Esophagus squamous epithelium (tissue), 4 donors: ENCODE measurements at regions not wholly inside any gene's neighbourhood (a gene's known extent, or its start where the extent isn't known, plus 50 kb on each side); places are given as distances from the start of the nearest gene placed in this dataset.

Source experiments
- POLR2A ChIP-seq, 4 donors: fragments of 450-650 bp; IDR thresholded peaks; one replicate each; pipeline ENCODE4 v1.6.1; 2017; ENCODE audit warnings: antibody characterized with exemption in 4 of 4, mild to moderate bottlenecking in 4 of 4, moderate library complexity in 3 of 4
- TF ChIP-seq, protein P1 (sequence below), 6 experiments: fragments of 450-650 bp in 4 of 6; fragments of 200-600 bp in 2 of 6; sonication (generic) in 2 of 6; IDR thresholded peaks; one replicate each; pipeline ENCODE4 v1.5.1; 2016 to 2019; ENCODE audit warnings: antibody characterized with exemption in 6 of 6, mild to moderate bottlenecking in 4 of 6, moderate library complexity in 4 of 6

DNA sequence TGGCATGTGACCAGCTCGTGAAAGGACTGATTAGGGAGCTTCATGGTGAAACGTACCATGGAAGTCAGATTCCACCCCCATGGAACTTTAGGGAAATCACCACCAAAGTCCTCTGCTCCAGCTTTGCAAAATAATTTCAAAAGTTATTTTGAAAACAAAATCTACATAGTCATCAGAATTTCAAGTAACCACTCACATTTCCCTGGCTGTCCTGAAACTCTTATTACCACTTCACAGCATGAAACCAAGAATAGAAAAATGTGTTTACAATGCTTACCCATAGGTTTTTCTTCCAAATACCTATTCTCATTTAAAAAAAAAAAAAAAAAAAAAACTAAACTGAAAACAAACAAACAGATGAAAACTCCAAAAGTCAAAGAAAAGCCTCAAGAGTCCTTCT lies 198.7 kb downstream of the PDGFRA start:
- TF ChIP-seq, protein P1, sequence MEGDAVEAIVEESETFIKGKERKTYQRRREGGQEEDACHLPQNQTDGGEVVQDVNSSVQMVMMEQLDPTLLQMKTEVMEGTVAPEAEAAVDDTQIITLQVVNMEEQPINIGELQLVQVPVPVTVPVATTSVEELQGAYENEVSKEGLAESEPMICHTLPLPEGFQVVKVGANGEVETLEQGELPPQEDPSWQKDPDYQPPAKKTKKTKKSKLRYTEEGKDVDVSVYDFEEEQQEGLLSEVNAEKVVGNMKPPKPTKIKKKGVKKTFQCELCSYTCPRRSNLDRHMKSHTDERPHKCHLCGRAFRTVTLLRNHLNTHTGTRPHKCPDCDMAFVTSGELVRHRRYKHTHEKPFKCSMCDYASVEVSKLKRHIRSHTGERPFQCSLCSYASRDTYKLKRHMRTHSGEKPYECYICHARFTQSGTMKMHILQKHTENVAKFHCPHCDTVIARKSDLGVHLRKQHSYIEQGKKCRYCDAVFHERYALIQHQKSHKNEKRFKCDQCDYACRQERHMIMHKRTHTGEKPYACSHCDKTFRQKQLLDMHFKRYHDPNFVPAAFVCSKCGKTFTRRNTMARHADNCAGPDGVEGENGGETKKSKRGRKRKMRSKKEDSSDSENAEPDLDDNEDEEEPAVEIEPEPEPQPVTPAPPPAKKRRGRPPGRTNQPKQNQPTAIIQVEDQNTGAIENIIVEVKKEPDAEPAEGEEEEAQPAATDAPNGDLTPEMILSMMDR (IDR thresholded peaks at IDR 0.05): no peak
- TF ChIP-seq POLR2A (IDR thresholded peaks at IDR 0.05): no peak
